HCT116 (cell line): ENCODE measurements at regions not wholly inside any gene's neighbourhood (a gene's known extent, or its start where the extent isn't known, plus 50 kb on each side); places are given as distances from the start of the nearest gene placed in this dataset.

Source experiments
- ATAC-seq: fragments of 200-7000 bp; cut with Tn5 transposase; 2 replicates; pipeline ENCODE4 v1.9.1; 2020; ENCODE audit warnings: mild to moderate bottlenecking, moderate library complexity
- BruUV-seq: library from RNA; stranded (reverse); fragments of 400-500 nt; replicated peaks from 2 replicates; lab custom pipeline; 2021; lab: Mats Ljungman, UMichigan
- CTCF ChIA-PET: fragments of 300-600 bp; sonication (Branson Sonifier 250); formaldehyde crosslinking; loops from one replicate; lab custom pipeline; 2021; ENCODE audit warnings: antibody characterized with exemption; lab: Charles Lee
- POLR2A ChIA-PET: fragments of 300-600, 350-600 bp; sonication (Branson Sonifier 250); formaldehyde crosslinking; loops from one replicate; lab custom pipeline; 2021; ENCODE audit warnings: antibody characterized with exemption; lab: Charles Lee
- RAD21 ChIA-PET, 2 experiments: fragments of 300-600 bp; sonication (Branson Sonifier 250); formaldehyde crosslinking; loops; one replicate each; lab custom pipeline; 2023; ENCODE audit warnings: low total read pairs in 2 of 2; ENCODE audit not compliant: uncharacterized antibody in 2 of 2, unreplicated experiment in 2 of 2, low non-redundant PET in 1 of 2; lab: Charles Lee
- DNase-seq: peaks from one replicate; pipeline ENCODE4 v3.0.0-alpha.2; 2010; ENCODE audit warnings: low read depth, low spot score
- H2AFZ ChIP-seq: fragments of 200-600 bp; shearing (Covaris generic), sonication (generic); 2 replicates; pipeline ENCODE4 v1.6.1; 2017; ENCODE audit warnings: low read depth, mixed run types, mixed read lengths, antibody characterized with exemption, low read length; ENCODE audit not compliant: poor library complexity, severe bottlenecking
- H3K27ac ChIP-seq: 2 replicates; pipeline ENCODE4 v1.5.1; 2012; ENCODE audit warnings: low read depth, low read length
- H3K27me3 ChIP-seq: fragments of 200-600 bp; sonication (generic); 2 replicates; pipeline ENCODE4 v1.6.1; 2016; ENCODE audit warnings: mixed run types, low read length, mixed read lengths; ENCODE audit not compliant: insufficient read depth
- H3K36me3 ChIP-seq, 2 experiments: fragments of 200-500 bp in 1 of 2; fragments of 200-600 bp in 1 of 2; sonication (Bioruptor generic) in 1 of 2; sonication (generic) in 1 of 2; 2 replicates each; pipeline versions ENCODE4 v1.5.1 to v1.6.1; 2014 to 2016; ENCODE audit warnings: low read length in 2 of 2, inconsistent platforms in 1 of 2, mixed read lengths in 1 of 2, mixed run types in 1 of 2; ENCODE audit not compliant: insufficient read depth in 2 of 2, control insufficient read depth in 1 of 2
- H3K4me1 ChIP-seq, 2 experiments: fragments of 200-600 bp in 1 of 2; sonication (generic) in 1 of 2; 2 replicates each; pipeline versions ENCODE4 v1.5.1 to v1.6.1; 2012 to 2017; ENCODE audit warnings: low read length in 2 of 2, inconsistent platforms in 1 of 2, mild to moderate bottlenecking in 1 of 2, mixed read lengths in 1 of 2, mixed run types in 1 of 2, moderate library complexity in 1 of 2; ENCODE audit not compliant: insufficient read depth in 2 of 2, control insufficient read depth in 1 of 2
- H3K4me2 ChIP-seq: fragments of 200-600 bp; sonication (generic); 2 replicates; pipeline ENCODE4 v1.6.1; 2017; ENCODE audit warnings: mixed run types, low read length, mixed read lengths
- H3K4me3 ChIP-seq, 2 experiments: fragments of 200-600 bp in 1 of 2; sonication (generic) in 1 of 2; replicated peaks in 1 of 2; 2 replicates each; pipeline ENCODE4 v1.5.1; 2011 to 2016; ENCODE audit warnings: low read length in 2 of 2, control low read depth in 1 of 2, low read depth in 1 of 2, mild to moderate bottlenecking in 1 of 2, mixed read lengths in 1 of 2, mixed run types in 1 of 2
- H3K79me2 ChIP-seq: fragments of 200-600 bp; sonication (generic); 2 replicates; pipeline ENCODE4 v1.6.1; 2017; ENCODE audit warnings: mild to moderate bottlenecking, mixed run types, low read length, moderate library complexity, mixed read lengths; ENCODE audit not compliant: insufficient read depth
- H3K9ac ChIP-seq: fragments of 200-600 bp; sonication (generic); 2 replicates; pipeline ENCODE4 v1.6.1; 2016; ENCODE audit warnings: low read length, mixed read lengths
- H3K9me2 ChIP-seq: fragments of 200-600 bp; sonication (generic), shearing (Covaris generic); 2 replicates; pipeline ENCODE4 v1.6.1; 2017; ENCODE audit warnings: mixed run types, mild to moderate bottlenecking, moderate library complexity; ENCODE audit not compliant: insufficient read depth
- H3K9me3 ChIP-seq, 2 experiments: fragments of 200-500 bp in 1 of 2; fragments of 200-600 bp in 1 of 2; sonication (Bioruptor generic) in 1 of 2; sonication (generic) in 1 of 2; 2 replicates each; pipeline ENCODE4 v1.6.1; 2014 to 2017; ENCODE audit warnings: low read length in 2 of 2, mixed read lengths in 2 of 2, inconsistent platforms in 1 of 2, low read depth in 1 of 2, mild to moderate bottlenecking in 1 of 2, mixed run types in 1 of 2, moderate library complexity in 1 of 2; ENCODE audit not compliant: control insufficient read depth in 1 of 2, insufficient read depth in 1 of 2
- H4K20me1 ChIP-seq: fragments of 200-600 bp; sonication (generic), shearing (Covaris generic); 2 replicates; pipeline ENCODE4 v1.6.1; 2017; ENCODE audit warnings: mixed run types, mild to moderate bottlenecking, moderate library complexity; ENCODE audit not compliant: insufficient read depth
- ATF3 ChIP-seq: IDR thresholded peaks from 2 replicates; pipeline ENCODE4 v1.6.1; 2012
- CBX3 ChIP-seq: IDR thresholded peaks from 2 replicates; pipeline ENCODE4 v1.6.1; 2012; ENCODE audit warnings: low read depth
- CTCF ChIP-seq, 3 experiments: fragments of 200-600 bp in 1 of 3; sonication (generic) in 1 of 3; IDR thresholded peaks in 2 of 3; conservative IDR thresholded peaks in 1 of 3; 2 replicates each; pipeline ENCODE4 v1.5.1; 2012 to 2017; ENCODE audit warnings: low read depth in 2 of 3, low read length in 2 of 3, antibody characterized with exemption in 1 of 3, borderline replicate concordance in 1 of 3, control low read depth in 1 of 3, mild to moderate bottlenecking in 1 of 3, mixed read lengths in 1 of 3, mixed run types in 1 of 3, moderate library complexity in 1 of 3; ENCODE audit not compliant: insufficient read depth in 1 of 3
- EGR1 ChIP-seq: IDR thresholded peaks from 2 replicates; pipeline ENCODE4 v1.6.1; 2012; ENCODE audit warnings: low read depth
- ELF1 ChIP-seq: IDR thresholded peaks from 2 replicates; pipeline ENCODE4 v1.6.1; 2012; ENCODE audit warnings: low read depth, borderline replicate concordance
- EZH2phosphoT487 ChIP-seq: fragments of 200-600 bp; IDR thresholded peaks from 2 replicates; pipeline ENCODE4 v1.6.1; 2018; ENCODE audit warnings: antibody characterized with exemption, borderline replicate concordance
- POLR2A ChIP-seq: IDR thresholded peaks from 2 replicates; pipeline ENCODE4 v1.7.0; 2011; ENCODE audit warnings: borderline replicate concordance; ENCODE audit not compliant: insufficient read depth, insufficient read length; ENCODE audit errors: extremely low read depth
- POLR2AphosphoS5 ChIP-seq: IDR thresholded peaks from 2 replicates; pipeline ENCODE4 v1.6.1; 2011; ENCODE audit warnings: mild to moderate bottlenecking, low read depth, low read length, moderate library complexity
- RAD21 ChIP-seq: IDR thresholded peaks from 2 replicates; pipeline ENCODE4 v1.6.1; 2012; ENCODE audit warnings: low read depth, mild to moderate bottlenecking
- REST ChIP-seq: IDR thresholded peaks from 2 replicates; pipeline ENCODE4 v1.6.1; 2012; ENCODE audit warnings: low read depth
- SIN3A ChIP-seq: IDR thresholded peaks from 2 replicates; pipeline ENCODE4 v1.6.1; 2012; ENCODE audit warnings: low read depth
- SP1 ChIP-seq: IDR thresholded peaks from 2 replicates; pipeline ENCODE4 v1.6.1; 2012; ENCODE audit warnings: low read depth
- SRF ChIP-seq: IDR thresholded peaks from 2 replicates; pipeline ENCODE4 v1.6.1; 2012; ENCODE audit warnings: low read depth
- TCF7L2 ChIP-seq: IDR thresholded peaks from 2 replicates; pipeline ENCODE4 v1.7.0; 2011; ENCODE audit warnings: borderline replicate concordance, inconsistent platforms; ENCODE audit not compliant: insufficient read depth, insufficient read length; ENCODE audit errors: extremely low read depth
- YY1 ChIP-seq: IDR thresholded peaks from 2 replicates; pipeline ENCODE4 v1.6.1; 2011; ENCODE audit warnings: low read length, low read depth, moderate library complexity, mild to moderate bottlenecking; ENCODE audit not compliant: insufficient replicate concordance; ENCODE audit errors: extremely low read depth
- ZBTB33 ChIP-seq: IDR thresholded peaks from 2 replicates; pipeline ENCODE4 v1.6.1; 2011; ENCODE audit warnings: mild to moderate bottlenecking, low read length, moderate library complexity; ENCODE audit not compliant: insufficient replicate concordance; ENCODE audit errors: extremely low read depth
- ZNF274 ChIP-seq: fragments of 200-500 bp; sonication (Bioruptor generic); IDR thresholded peaks from 2 replicates; pipeline ENCODE4 v1.6.1; 2014; ENCODE audit warnings: mild to moderate bottlenecking, low read depth, low read length, inconsistent platforms
- intact Hi-C: fragments of 100-400 bp; cut with micrococcal nuclease; formaldehyde crosslinking; loops from 2 replicates; pipeline ENCODE4 v1.10.0; 2022
- TF ChIP-seq, protein P1 (sequence below): IDR thresholded peaks from 2 replicates; pipeline ENCODE4 v1.6.1; 2012

DNA sequence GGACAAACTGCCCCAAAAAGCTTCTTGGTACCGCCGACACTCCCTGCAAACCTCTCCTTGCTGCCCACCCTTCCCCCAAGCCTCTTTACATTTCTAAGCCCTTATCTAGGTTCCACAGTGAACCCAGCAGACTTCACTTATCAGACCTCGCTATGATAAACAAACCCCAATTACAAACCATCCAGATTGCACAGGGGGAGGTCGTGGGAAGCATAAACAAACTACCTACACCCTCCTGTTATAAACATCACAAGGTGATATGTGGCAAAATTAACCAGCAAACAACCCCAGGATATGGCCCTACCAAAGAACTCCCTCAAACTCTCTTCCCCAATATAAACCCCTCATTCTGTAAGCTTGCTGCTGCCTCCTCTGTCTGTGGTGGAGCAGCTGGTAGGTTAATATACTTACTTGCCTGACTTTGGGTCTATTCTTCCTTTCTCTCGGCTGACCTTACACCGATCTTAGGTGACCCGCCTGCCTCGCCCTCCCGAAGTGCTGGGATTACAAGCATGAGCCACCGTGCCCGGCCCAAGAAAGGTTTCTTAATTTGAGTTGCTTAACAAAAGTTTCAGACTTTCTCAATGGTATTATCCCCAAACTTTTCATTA is 66.0 kb upstream of the TENM4 start (continued):
- TF ChIP-seq REST (no peak), SP1 (no peak)

DNA sequence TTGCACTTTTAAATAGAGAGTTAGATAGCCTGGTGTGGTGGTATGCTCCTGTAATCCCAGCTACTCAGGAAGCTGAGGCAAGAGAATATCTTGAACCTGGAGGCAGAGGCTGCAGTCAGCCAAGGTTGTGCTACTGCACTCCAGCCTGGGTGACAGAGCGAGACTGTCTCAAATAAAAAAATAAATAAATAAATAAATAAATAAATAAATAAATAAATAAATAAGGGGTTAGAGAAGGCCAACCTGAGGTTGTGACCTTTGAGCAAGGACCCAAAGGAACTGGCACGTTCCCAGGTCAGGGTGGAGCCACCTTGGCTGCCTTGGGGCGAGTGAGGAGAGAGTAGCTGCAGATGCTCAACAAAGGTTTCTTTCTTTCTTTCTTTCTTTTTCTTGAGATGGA is 65.3 kb upstream of the TENM4 start:
- no peak overlapping the region for H3K27ac ChIP-seq
- CTCF ChIA-PET = no interaction called here
- H3K9ac ChIP-seq = no peak overlapping the region
- no peak overlapping the region for H3K4me3 ChIP-seq
- no peak overlapping the region for H2AFZ ChIP-seq
- no peaks in the 10 kb centered on the region for H3K9me3 ChIP-seq
- H3K27me3 ChIP-seq = no peaks in the 10 kb centered on the region
- RAD21 ChIA-PET = no interaction called here
- no peak overlapping the region for H3K4me2 ChIP-seq
- H4K20me1 ChIP-seq = no peaks in the 10 kb centered on the region
- no TSS peak for BruUV-seq
- H3K36me3 ChIP-seq = no peaks in the 10 kb centered on the region
- no peaks in the 10 kb centered on the region for H3K4me1 ChIP-seq
- DNase-seq (no peak), ATAC-seq (no peak)
- H3K9me2 ChIP-seq = no peaks in the 10 kb centered on the region
- no peaks in the 10 kb centered on the region for H3K79me2 ChIP-seq
- POLR2A ChIA-PET = no interaction called here
- intact Hi-C loops = no loop called here
- TF ChIP-seq SRF (no peak), ELF1 (no peak), SIN3A (no peak), RAD21 (no peak), POLR2AphosphoS5 (no peak), SP1 (no peak), YY1 (no peak), ZNF274 (no peak), POLR2A (no peak), ATF3 (no peak), EZH2phosphoT487 (no peak), ZBTB33 (no peak), EGR1 (no peak), CTCF (IDR thresholded peaks at IDR 0.05 in 2 of 3, conservative IDR thresholded peaks at IDR 0.05 in 1 of 3; ENCODE audit: borderline replicate concordance in 1 of 3, insufficient read depth in 1 of 3, low read depth in 2 of 3, low read length in 2 of 3) (no peak), CBX3 (no peak), TCF7L2 (no peak)
- TF ChIP-seq, protein P1, sequence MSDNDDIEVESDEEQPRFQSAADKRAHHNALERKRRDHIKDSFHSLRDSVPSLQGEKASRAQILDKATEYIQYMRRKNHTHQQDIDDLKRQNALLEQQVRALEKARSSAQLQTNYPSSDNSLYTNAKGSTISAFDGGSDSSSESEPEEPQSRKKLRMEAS = no peak
